ENCODE measurements at regions not wholly inside any gene's neighbourhood (a gene's known extent, or its start where the extent isn't known, plus 50 kb on each side); places are given as distances from the start of the nearest gene placed in this dataset.
"Not testable (repeated sequence)": the region's sequence is repeated elsewhere in the genome, so short reads cannot be mapped to it uniquely, and the experiment has no call there.

GRCh38 chr13:64688893-64689677 lies 2541.1 kb downstream of the PCDH9 start:
- CTCF ChIA-PET: interaction anchor here (0.5 to 0.7 kb wide), 2 partner anchors 1641 to 1970 kb away, joined by 3 to 5 read pairs; no protein-coding TSS in a partner anchor
- POLR2A ChIA-PET: no interaction called here
- no peak for TF ChIP-seq PKNOX1 (IDR thresholded peaks at IDR 0.05)
- TF ChIP-seq FOXM1 (IDR thresholded peaks at IDR 0.05; ENCODE audit: borderline replicate concordance): no peak
- TF ChIP-seq NFRKB (IDR thresholded peaks at IDR 0.05): no peak
- no peak for TF ChIP-seq LEF1 (IDR thresholded peaks at IDR 0.05; ENCODE audit: borderline replicate concordance)
- TF ChIP-seq SP1 (IDR thresholded peaks at IDR 0.05): no peak
- TF ChIP-seq TARDBP (IDR thresholded peaks at IDR 0.05): no peak
- TF ChIP-seq FOXA1 (IDR thresholded peaks at IDR 0.05): no peak
- no peak for TF ChIP-seq L3MBTL2 (conservative IDR thresholded peaks at IDR 0.05)
- TF ChIP-seq ZNF384 (IDR thresholded peaks at IDR 0.05): no peak
- no peak for TF ChIP-seq CTBP1 (IDR thresholded peaks at IDR 0.05; ENCODE audit: borderline replicate concordance)
- TF ChIP-seq SUZ12 (IDR thresholded peaks at IDR 0.05): no peak; the same call in 1 of the 2 replicates
- no peak for DNase-seq (ENCODE audit: extremely low spot score)

- POLR2A ChIA-PET; CTCF ChIA-PET; DNase-seq (ENCODE audit: extremely low spot score): not testable (repeated sequence)
Observed at GRCh38 chr13:64686536-64686935, 2543.6 kb downstream of the PCDH9 start.

GRCh38 chr13:64684685-64685431 lies 2545.3 kb downstream of the PCDH9 start:
- ChIA-PET POLR2A (no interaction called here), CTCF (no interaction called here)
- TF ChIP-seq L3MBTL2 (conservative IDR thresholded peaks at IDR 0.05) (0 out of 2 replicates have a peak, but pooled peaks have one; percentile 4), ARNT (IDR thresholded peaks at IDR 0.05) (no peak)
- no peak for DNase-seq (ENCODE audit: extremely low spot score)

- TF ChIP-seq L3MBTL2 (conservative IDR thresholded peaks at IDR 0.05) (0 out of 2 replicates have a peak, but pooled peaks have one; percentile 4), FOXA1 (IDR thresholded peaks at IDR 0.05) (no peak), ZNF384 (IDR thresholded peaks at IDR 0.05) (peak; percentile 79), PKNOX1 (IDR thresholded peaks at IDR 0.05) (peak; percentile 29; the same call in 1 of the 2 replicates), FOXM1 (IDR thresholded peaks at IDR 0.05; ENCODE audit: borderline replicate concordance) (no peak)
- ChIA-PET CTCF (no interaction called here), POLR2A (no interaction called here)
- no peak for DNase-seq (ENCODE audit: extremely low spot score)
Observed at GRCh38 chr13:64684108-64684507, 2546.0 kb downstream of the PCDH9 start.

GRCh38 chr13:64680739-64681138 lies 2549.4 kb downstream of the PCDH9 start:
- no peak for TF ChIP-seq LEF1 (IDR thresholded peaks at IDR 0.05; ENCODE audit: borderline replicate concordance)
- no peak for TF ChIP-seq ARNT (IDR thresholded peaks at IDR 0.05)
- no peak for TF ChIP-seq PKNOX1 (IDR thresholded peaks at IDR 0.05)
- TF ChIP-seq NFRKB (IDR thresholded peaks at IDR 0.05): no peak
- no peak for TF ChIP-seq TARDBP (IDR thresholded peaks at IDR 0.05)
- TF ChIP-seq ZNF384 (IDR thresholded peaks at IDR 0.05): no peak
- TF ChIP-seq FOXK2 (IDR thresholded peaks at IDR 0.05): no peak
- no peak for TF ChIP-seq L3MBTL2 (conservative IDR thresholded peaks at IDR 0.05)
- TF ChIP-seq FOXA1 (IDR thresholded peaks at IDR 0.05): no peak
- TF ChIP-seq ELF4 (IDR thresholded peaks at IDR 0.05): no peak
- no peak for TF ChIP-seq BHLHE40 (IDR thresholded peaks at IDR 0.05; ENCODE audit: borderline replicate concordance)
- TF ChIP-seq HDGF (IDR thresholded peaks at IDR 0.05; ENCODE audit: borderline replicate concordance): no peak
- TF ChIP-seq FOXM1 (IDR thresholded peaks at IDR 0.05; ENCODE audit: borderline replicate concordance): no peak
- no peak for TF ChIP-seq SP1 (IDR thresholded peaks at IDR 0.05)
- no peak for TF ChIP-seq SUZ12 (IDR thresholded peaks at IDR 0.05)
- no peak for TF ChIP-seq CTBP1 (IDR thresholded peaks at IDR 0.05; ENCODE audit: borderline replicate concordance)
- DNase-seq (ENCODE audit: extremely low spot score): no peak
- ChIA-PET CTCF (no interaction called here), POLR2A (no interaction called here)

- no peak for DNase-seq (ENCODE audit: extremely low spot score)
- ChIA-PET POLR2A (interaction anchor here (0.6 to 1.0 kb wide), 2 partner anchors 21 to 1589 kb away, joined by 3 read pairs; no protein-coding TSS in a partner anchor), CTCF (no interaction called here)
- no peak for TF ChIP-seq SUZ12 (IDR thresholded peaks at IDR 0.05)
- no peak for TF ChIP-seq CTBP1 (IDR thresholded peaks at IDR 0.05; ENCODE audit: borderline replicate concordance)
- TF ChIP-seq FOXA1 (IDR thresholded peaks at IDR 0.05): no peak
- no peak for TF ChIP-seq ARNT (IDR thresholded peaks at IDR 0.05)
- no peak for TF ChIP-seq ELF4 (IDR thresholded peaks at IDR 0.05)
- TF ChIP-seq L3MBTL2 (conservative IDR thresholded peaks at IDR 0.05): no peak
- no peak for TF ChIP-seq BHLHE40 (IDR thresholded peaks at IDR 0.05; ENCODE audit: borderline replicate concordance)
- TF ChIP-seq FOXK2 (IDR thresholded peaks at IDR 0.05): no peak
- no peak for TF ChIP-seq FOXM1 (IDR thresholded peaks at IDR 0.05; ENCODE audit: borderline replicate concordance)
- no peak for TF ChIP-seq NFRKB (IDR thresholded peaks at IDR 0.05)
- no peak for TF ChIP-seq SP1 (IDR thresholded peaks at IDR 0.05)
- TF ChIP-seq ZNF384 (IDR thresholded peaks at IDR 0.05): no peak
- no peak for TF ChIP-seq TARDBP (IDR thresholded peaks at IDR 0.05)
- no peak for TF ChIP-seq HDGF (IDR thresholded peaks at IDR 0.05; ENCODE audit: borderline replicate concordance)
Observed at GRCh38 chr13:64675255-64675892, 2554.8 kb downstream of the PCDH9 start.

Measured in HEK293T (cell line).